ENCODE measurements at regions not wholly inside any gene's neighbourhood (a gene's known extent, or its start where the extent isn't known, plus 50 kb on each side); places are given as distances from the start of the nearest gene placed in this dataset.

DNA sequence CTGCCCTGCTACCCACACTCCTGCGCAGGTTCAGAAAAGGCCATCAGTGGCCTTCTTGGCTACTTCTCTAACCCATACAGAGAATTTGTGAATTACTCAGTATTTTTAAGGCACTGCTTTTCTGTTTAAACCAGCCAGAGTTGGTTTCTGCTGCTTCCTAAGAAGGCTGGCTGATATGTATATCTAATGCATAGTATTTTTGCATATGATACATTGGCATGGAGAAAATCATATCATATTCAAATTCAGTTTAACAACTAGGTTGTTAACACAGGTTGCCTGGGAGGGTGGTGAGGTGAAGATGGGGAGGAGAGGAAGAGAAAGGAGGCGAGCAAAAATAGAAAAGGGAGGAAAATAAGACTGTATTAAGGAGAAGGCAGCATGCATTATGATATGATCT, 132.8 kb upstream of the ADPGK start:
- WGBS, 2 donors, result 90 to 95% methylated on average over 2 of the region's 2 CpGs

DNA sequence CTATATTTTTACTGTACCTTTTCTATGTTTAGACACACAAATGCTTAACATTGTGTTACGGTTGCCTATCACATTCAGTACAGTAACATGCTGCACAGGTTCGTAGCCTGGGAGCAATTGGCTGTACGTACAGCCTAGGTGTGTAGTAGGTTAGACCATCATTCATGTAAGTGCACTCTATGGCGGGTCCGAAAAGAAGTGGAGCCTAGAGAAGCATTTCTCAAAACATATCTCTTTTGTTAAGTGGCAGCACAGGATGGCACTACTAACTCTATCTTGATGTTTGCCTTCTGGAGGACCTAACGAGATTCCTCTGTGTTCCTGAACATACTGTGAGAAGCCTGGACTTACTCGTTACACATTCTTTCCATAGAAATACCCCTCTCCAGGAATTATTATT, 132.3 kb upstream of the ADPGK start:
- WGBS, 2 donors, result 78 to 79% methylated on average over 7 of the region's 7 CpGs
- H3K36me3 ChIP-seq (ENCODE audit: control insufficient read depth in 2 of 2, insufficient read depth in 2 of 2, low read length in 1 of 2), result no peaks in the 10 kb centered on the region

More for the DNA sequence above, 132.8 kb upstream of the ADPGK start:
- Histone ChIP-seq H3K9me3 (ENCODE audit: control insufficient read depth in 2 of 2, insufficient read depth in 1 of 2, low read depth in 1 of 2, low read length in 1 of 2) (no peaks in the 10 kb centered on the region), H3K4me1 (ENCODE audit: control insufficient read depth in 2 of 2, insufficient read depth in 2 of 2, low read length in 1 of 2) (no peaks in the 10 kb centered on the region), H3K27ac (ENCODE audit: low read depth in 2 of 2, low read length in 1 of 2) (no peak overlapping the region), H3K27me3 (ENCODE audit: control insufficient read depth in 1 of 2, insufficient read depth in 2 of 2, low read length in 2 of 2) (no peaks in the 10 kb centered on the region), H3K4me3 (ENCODE audit: low read depth in 1 of 2, low read length in 2 of 2) (no peak overlapping the region), H3K36me3 (ENCODE audit: control insufficient read depth in 2 of 2, insufficient read depth in 2 of 2, low read length in 1 of 2) (no peaks in the 10 kb centered on the region)

DNA sequence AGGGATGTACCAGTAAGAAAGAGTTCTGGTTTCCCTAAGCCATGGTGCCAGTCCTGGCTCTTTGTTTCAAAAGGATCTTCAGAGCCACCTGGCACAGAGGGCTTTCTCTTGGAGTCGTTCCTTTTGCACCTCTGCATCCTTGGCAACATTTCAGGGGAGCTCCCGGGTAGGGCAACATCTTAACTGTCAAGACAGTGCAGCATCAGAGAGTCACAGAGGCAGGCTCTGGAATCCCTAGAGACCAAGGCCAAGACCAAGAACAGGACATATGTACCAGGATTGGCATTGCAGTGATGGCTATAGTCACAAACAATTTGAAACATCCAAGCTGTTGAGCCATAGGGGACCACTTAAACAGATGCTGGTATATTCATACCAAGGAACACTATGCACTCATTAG, 129.4 kb upstream of the ADPGK start:
- Histone ChIP-seq H3K4me3 (ENCODE audit: low read depth in 1 of 2, low read length in 2 of 2) (no peak overlapping the region), H3K4me1 (ENCODE audit: control insufficient read depth in 2 of 2, insufficient read depth in 2 of 2, low read length in 1 of 2) (no peaks in the 10 kb centered on the region), H3K27ac (ENCODE audit: low read depth in 2 of 2, low read length in 1 of 2) (no peak overlapping the region), H3K36me3 (ENCODE audit: control insufficient read depth in 2 of 2, insufficient read depth in 2 of 2, low read length in 1 of 2) (no peaks in the 10 kb centered on the region), H3K9me3 (ENCODE audit: control insufficient read depth in 2 of 2, insufficient read depth in 1 of 2, low read depth in 1 of 2, low read length in 1 of 2) (no peaks in the 10 kb centered on the region), H3K27me3 (ENCODE audit: control insufficient read depth in 1 of 2, insufficient read depth in 2 of 2, low read length in 2 of 2) (no peaks in the 10 kb centered on the region)
- 36 to 55% methylated on average over 2 of the region's 2 CpGs for whole genome bisulfite sequencing, 2 donors

More for the DNA sequence above, 132.3 kb upstream of the ADPGK start:
- no peaks in the 10 kb centered on the region for H3K27me3 ChIP-seq (ENCODE audit: control insufficient read depth in 1 of 2, insufficient read depth in 2 of 2, low read length in 2 of 2)
- no peaks in the 10 kb centered on the region for H3K9me3 ChIP-seq (ENCODE audit: control insufficient read depth in 2 of 2, insufficient read depth in 1 of 2, low read depth in 1 of 2, low read length in 1 of 2)
- H3K4me3 ChIP-seq (ENCODE audit: low read depth in 1 of 2, low read length in 2 of 2), result no peak overlapping the region
- H3K4me1 ChIP-seq (ENCODE audit: control insufficient read depth in 2 of 2, insufficient read depth in 2 of 2, low read length in 1 of 2), result no peaks in the 10 kb centered on the region
- H3K27ac ChIP-seq (ENCODE audit: low read depth in 2 of 2, low read length in 1 of 2), result no peak overlapping the region

DNA sequence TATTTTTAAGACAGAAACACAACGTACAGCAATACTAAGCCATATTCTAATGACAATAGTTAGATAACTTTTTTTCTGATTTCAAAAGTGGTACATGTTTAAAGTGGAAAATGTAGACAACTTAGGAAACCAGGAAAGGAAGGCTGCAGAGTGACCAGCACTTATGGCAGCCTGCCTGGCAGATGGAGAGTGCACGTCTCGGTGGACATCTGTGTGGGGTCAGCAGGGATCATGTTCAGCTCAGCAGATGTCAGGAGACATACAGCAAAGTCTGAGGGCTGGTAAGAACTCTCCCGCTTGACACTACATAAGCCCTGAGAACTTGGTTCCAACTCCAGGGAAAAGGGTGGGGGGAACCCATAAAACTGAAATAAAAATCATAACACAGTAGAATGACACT, 128.6 kb upstream of the ADPGK start:
- 52 to 60% methylated on average over 4 of the region's 4 CpGs for WGBS, 2 donors
- H3K9me3 ChIP-seq (ENCODE audit: control insufficient read depth in 2 of 2, insufficient read depth in 1 of 2, low read depth in 1 of 2, low read length in 1 of 2), result no peaks in the 10 kb centered on the region
- H3K36me3 ChIP-seq (ENCODE audit: control insufficient read depth in 2 of 2, insufficient read depth in 2 of 2, low read length in 1 of 2), result no peaks in the 10 kb centered on the region

DNA sequence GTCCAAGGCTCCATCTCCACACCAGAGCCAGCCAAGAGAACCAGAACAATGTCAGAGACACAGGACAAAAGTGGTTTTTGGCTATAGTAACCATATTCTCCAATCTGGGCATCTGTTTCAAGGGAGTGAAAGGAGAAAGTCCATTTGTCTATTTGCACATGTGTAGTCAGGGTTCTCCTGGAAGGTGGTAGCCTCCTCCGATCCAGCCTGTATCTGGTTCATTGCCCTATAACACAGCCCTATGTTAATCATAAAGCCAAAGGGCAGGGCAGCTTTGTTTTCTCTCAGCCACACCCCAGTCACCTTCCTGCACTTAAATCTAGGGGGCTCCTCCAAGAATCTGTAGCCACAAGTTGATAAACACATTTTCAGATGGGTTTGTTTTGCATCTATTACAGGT, 128.1 kb upstream of the ADPGK start:
- H3K36me3 ChIP-seq (ENCODE audit: control insufficient read depth in 2 of 2, insufficient read depth in 2 of 2, low read length in 1 of 2), result no peaks in the 10 kb centered on the region
- no peaks in the 10 kb centered on the region for H3K4me1 ChIP-seq (ENCODE audit: control insufficient read depth in 2 of 2, insufficient read depth in 2 of 2, low read length in 1 of 2)
- no peaks in the 10 kb centered on the region for H3K9me3 ChIP-seq (ENCODE audit: control insufficient read depth in 2 of 2, insufficient read depth in 1 of 2, low read depth in 1 of 2, low read length in 1 of 2)
- no peak overlapping the region for H3K27ac ChIP-seq (ENCODE audit: low read depth in 2 of 2, low read length in 1 of 2)
- no peak overlapping the region for H3K4me3 ChIP-seq (ENCODE audit: low read depth in 1 of 2, low read length in 2 of 2)
- WGBS, 2 donors, result 74 to 87% methylated on average over 1 of the region's 1 CpG
- no peaks in the 10 kb centered on the region for H3K27me3 ChIP-seq (ENCODE audit: control insufficient read depth in 1 of 2, insufficient read depth in 2 of 2, low read length in 2 of 2)

More for the DNA sequence above, 128.6 kb upstream of the ADPGK start:
- Histone ChIP-seq H3K27ac (ENCODE audit: low read depth in 2 of 2, low read length in 1 of 2) (no peak overlapping the region), H3K4me1 (ENCODE audit: control insufficient read depth in 2 of 2, insufficient read depth in 2 of 2, low read length in 1 of 2) (no peaks in the 10 kb centered on the region), H3K4me3 (ENCODE audit: low read depth in 1 of 2, low read length in 2 of 2) (no peak overlapping the region), H3K27me3 (ENCODE audit: control insufficient read depth in 1 of 2, insufficient read depth in 2 of 2, low read length in 2 of 2) (no peaks in the 10 kb centered on the region)

DNA sequence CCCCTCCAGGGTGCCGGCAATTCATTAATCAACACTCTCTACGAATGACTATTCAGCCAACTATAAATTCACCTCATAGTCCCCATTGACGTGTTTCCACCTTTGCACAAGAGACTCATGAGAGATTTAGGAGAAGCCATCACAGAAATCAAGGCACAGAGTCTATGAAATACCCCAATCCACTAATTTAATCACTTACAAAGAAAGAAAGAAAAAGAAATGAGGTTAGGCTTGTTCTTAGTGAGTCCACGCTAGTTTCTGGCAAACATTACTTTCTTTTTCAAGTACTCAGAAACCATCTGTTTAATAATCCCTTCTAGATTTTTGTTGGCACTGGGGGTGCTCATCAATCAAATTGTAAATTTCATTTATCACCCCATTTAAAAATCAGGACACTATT, 125.2 kb upstream of the ADPGK start:
- no peaks in the 10 kb centered on the region for H3K27me3 ChIP-seq (ENCODE audit: control insufficient read depth in 1 of 2, insufficient read depth in 2 of 2, low read length in 2 of 2)
- H3K27ac ChIP-seq (ENCODE audit: low read depth in 2 of 2, low read length in 1 of 2), result no peak overlapping the region
- no peaks in the 10 kb centered on the region for H3K36me3 ChIP-seq (ENCODE audit: control insufficient read depth in 2 of 2, insufficient read depth in 2 of 2, low read length in 1 of 2)
- H3K4me3 ChIP-seq (ENCODE audit: low read depth in 1 of 2, low read length in 2 of 2), result no peak overlapping the region
- H3K9me3 ChIP-seq (ENCODE audit: control insufficient read depth in 2 of 2, insufficient read depth in 1 of 2, low read depth in 1 of 2, low read length in 1 of 2), result no peaks in the 10 kb centered on the region
- WGBS, 2 donors, result 58 to 64% methylated on average over 4 of the region's 4 CpGs
- no peaks in the 10 kb centered on the region for H3K4me1 ChIP-seq (ENCODE audit: control insufficient read depth in 2 of 2, insufficient read depth in 2 of 2, low read length in 1 of 2)

DNA sequence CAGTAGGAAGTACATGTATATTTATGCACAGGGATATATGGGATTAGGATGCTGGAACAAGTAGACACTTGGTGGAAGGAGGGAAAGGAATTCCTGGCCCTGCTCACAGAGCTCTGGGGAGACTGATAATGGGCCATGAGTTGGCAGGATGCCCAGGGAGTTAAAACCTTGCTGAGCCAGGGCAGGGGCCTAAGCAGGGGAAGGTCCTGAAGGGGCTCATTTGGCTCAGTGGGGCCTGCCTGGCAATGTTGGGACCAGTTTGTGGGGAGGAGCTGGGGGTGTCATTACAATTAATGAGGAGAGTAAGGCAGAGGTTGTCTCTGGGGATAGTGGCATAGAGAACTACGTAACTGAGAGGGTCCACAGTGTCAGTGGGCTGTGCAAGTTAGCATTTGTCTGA, 124.2 kb upstream of the ADPGK start:
- Histone ChIP-seq H3K4me1 (ENCODE audit: control insufficient read depth in 2 of 2, insufficient read depth in 2 of 2, low read length in 1 of 2) (no peaks in the 10 kb centered on the region), H3K9me3 (ENCODE audit: control insufficient read depth in 2 of 2, insufficient read depth in 1 of 2, low read depth in 1 of 2, low read length in 1 of 2) (no peaks in the 10 kb centered on the region), H3K27me3 (ENCODE audit: control insufficient read depth in 1 of 2, insufficient read depth in 2 of 2, low read length in 2 of 2) (no peaks in the 10 kb centered on the region), H3K4me3 (ENCODE audit: low read depth in 1 of 2, low read length in 2 of 2) (no peak overlapping the region), H3K27ac (ENCODE audit: low read depth in 2 of 2, low read length in 1 of 2) (no peak overlapping the region), H3K36me3 (ENCODE audit: control insufficient read depth in 2 of 2, insufficient read depth in 2 of 2, low read length in 1 of 2) (no peaks in the 10 kb centered on the region)
- WGBS, 2 donors, result 71 to 73% methylated on average over 1 of the region's 1 CpG

DNA sequence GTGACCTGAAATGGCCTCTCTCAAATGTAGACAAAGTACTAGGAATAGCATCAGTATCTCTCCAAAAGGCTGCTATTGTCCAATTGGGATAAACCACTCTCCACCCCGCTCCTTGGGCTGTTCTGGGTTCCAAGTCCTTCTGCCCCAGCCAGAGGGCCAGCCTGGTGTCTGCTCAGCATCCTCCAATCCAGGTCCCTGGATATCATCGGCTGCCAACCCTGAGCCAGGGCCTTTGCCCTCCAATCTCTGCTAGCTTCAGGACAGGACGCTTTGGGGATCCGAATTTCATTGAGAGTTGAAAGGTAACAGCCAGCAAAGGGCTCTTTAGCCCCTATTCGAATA, 119.3 kb upstream of the ADPGK start:
- 68 to 78% methylated on average over 5 of the region's 5 CpGs for WGBS, 2 donors
- H3K36me3 ChIP-seq (ENCODE audit: control insufficient read depth in 2 of 2, insufficient read depth in 2 of 2, low read length in 1 of 2), result no peaks in the 10 kb centered on the region
- no peaks in the 10 kb centered on the region for H3K27me3 ChIP-seq (ENCODE audit: control insufficient read depth in 1 of 2, insufficient read depth in 2 of 2, low read length in 2 of 2)
- H3K27ac ChIP-seq (ENCODE audit: low read depth in 2 of 2, low read length in 1 of 2), result no peak overlapping the region
- no peak overlapping the region for H3K4me3 ChIP-seq (ENCODE audit: low read depth in 1 of 2, low read length in 2 of 2)
- no peaks in the 10 kb centered on the region for H3K9me3 ChIP-seq (ENCODE audit: control insufficient read depth in 2 of 2, insufficient read depth in 1 of 2, low read depth in 1 of 2, low read length in 1 of 2)
- H3K4me1 ChIP-seq (ENCODE audit: control insufficient read depth in 2 of 2, insufficient read depth in 2 of 2, low read length in 1 of 2), result peaks cover 0 to 3% of the 10 kb centered on the region in 2 donors

DNA sequence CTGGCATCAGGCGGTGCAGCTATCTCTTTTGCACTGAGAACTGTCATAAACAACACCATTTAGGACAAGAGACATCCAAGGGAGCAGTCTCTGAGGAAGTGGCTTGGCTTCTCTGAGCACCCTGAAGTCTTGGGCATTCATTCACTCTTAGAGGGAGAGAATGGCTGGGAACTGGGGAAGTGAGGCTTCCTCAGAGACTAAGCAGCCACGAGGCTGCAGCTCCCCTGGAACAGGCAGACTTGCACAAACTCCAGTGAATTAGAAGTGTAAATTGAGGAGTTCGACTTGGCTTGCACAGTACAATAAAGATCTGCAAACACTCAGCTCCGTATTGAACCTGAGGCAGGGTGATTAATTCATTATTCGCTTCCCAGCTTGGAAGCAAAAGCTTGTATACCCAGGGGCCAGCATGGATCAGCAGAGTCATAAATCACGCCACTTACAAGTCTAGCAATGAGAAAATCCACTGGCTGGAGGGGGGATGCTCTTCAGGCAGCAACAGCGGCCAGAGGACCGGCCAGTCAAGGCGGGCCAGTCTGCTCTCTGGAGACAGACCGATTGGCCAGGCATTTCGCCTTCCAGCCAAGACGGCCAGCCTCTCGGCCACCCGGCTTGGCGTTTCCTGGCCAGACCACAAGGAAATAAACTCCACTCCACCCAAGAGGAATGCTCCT, 118.8 kb upstream of the ADPGK start:
- 11 to 20% methylated on average over 15 of the region's 15 CpGs for WGBS, 2 donors
- Histone ChIP-seq H3K27ac (ENCODE audit: low read depth in 2 of 2, low read length in 1 of 2) (no peak overlapping the region), H3K4me3 (ENCODE audit: low read depth in 1 of 2, low read length in 2 of 2) (no peak overlapping the region), H3K9me3 (ENCODE audit: control insufficient read depth in 2 of 2, insufficient read depth in 1 of 2, low read depth in 1 of 2, low read length in 1 of 2) (no peaks in the 10 kb centered on the region), H3K36me3 (ENCODE audit: control insufficient read depth in 2 of 2, insufficient read depth in 2 of 2, low read length in 1 of 2) (no peaks in the 10 kb centered on the region), H3K27me3 (ENCODE audit: control insufficient read depth in 1 of 2, insufficient read depth in 2 of 2, low read length in 2 of 2) (no peaks in the 10 kb centered on the region), H3K4me1 (ENCODE audit: control insufficient read depth in 2 of 2, insufficient read depth in 2 of 2, low read length in 1 of 2) (peaks cover 0 to 3% of the 10 kb centered on the region in 2 donors)

DNA sequence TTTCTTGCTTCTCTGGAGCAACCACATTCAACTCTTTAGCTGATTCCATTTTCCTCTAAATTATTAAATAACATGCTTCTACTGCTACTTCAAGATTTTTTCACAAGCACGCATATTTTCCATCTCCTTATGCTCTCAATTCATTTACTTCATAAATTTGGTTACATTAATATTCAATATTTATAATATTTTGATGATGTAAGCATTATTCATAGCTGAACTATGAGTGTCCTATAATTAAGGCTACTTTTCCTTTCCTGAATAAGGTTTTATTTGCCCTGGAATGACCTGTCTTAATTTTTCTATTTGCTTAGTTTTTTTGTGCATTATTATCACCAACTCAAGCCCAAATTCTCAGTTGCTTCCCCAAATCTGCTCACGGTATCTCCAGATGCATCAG, 109.4 kb upstream of the ADPGK start:
- Histone ChIP-seq H3K36me3 (ENCODE audit: control insufficient read depth in 2 of 2, insufficient read depth in 2 of 2, low read length in 1 of 2) (no peaks in the 10 kb centered on the region), H3K27ac (ENCODE audit: low read depth in 2 of 2, low read length in 1 of 2) (no peak overlapping the region), H3K4me3 (ENCODE audit: low read depth in 1 of 2, low read length in 2 of 2) (no peak overlapping the region), H3K27me3 (ENCODE audit: control insufficient read depth in 1 of 2, insufficient read depth in 2 of 2, low read length in 2 of 2) (no peaks in the 10 kb centered on the region), H3K9me3 (ENCODE audit: control insufficient read depth in 2 of 2, insufficient read depth in 1 of 2, low read depth in 1 of 2, low read length in 1 of 2) (peaks cover 0 to 2% of the 10 kb centered on the region in 2 donors), H3K4me1 (ENCODE audit: control insufficient read depth in 2 of 2, insufficient read depth in 2 of 2, low read length in 1 of 2) (no peaks in the 10 kb centered on the region)
- WGBS, 2 donors, result 93 to 95% methylated on average over 2 of the region's 2 CpGs

Data from esophagus (tissue), 2 donors.